ENCODE measurements at regions not wholly inside any gene's neighbourhood (a gene's known extent, or its start where the extent isn't known, plus 50 kb on each side); places are given as distances from the start of the nearest gene placed in this dataset.

- 88 to 90% methylated on average over 3 of the region's 3 CpGs for WGBS, 2 donors
- no peaks in the 10 kb centered on the region for H3K27me3 ChIP-seq
- DNase-seq = no peak
- intact Hi-C loops (cut with DNase I) = no loop called here
- peak overlapping the region in 1 of 3 donors; percentile 24 for H3K27ac ChIP-seq
- no peaks in the 10 kb centered on the region for H3K9me3 ChIP-seq
- peaks cover 8 to 14% of the 10 kb centered on the region in 2 donors for H3K4me1 ChIP-seq
- H3K36me3 ChIP-seq = no peaks in the 10 kb centered on the region
- TF ChIP-seq CTCF (IDR thresholded peaks at IDR 0.05) (no peak), POLR2A (IDR thresholded peaks at IDR 0.05) (no peak)
- no peak overlapping the region for H3K4me3 ChIP-seq (replicated peaks in 1 of 3)
Observed at GRCh38 chr1:58905628-58906221, 121.9 kb upstream of the JUN start.

GRCh38 chr1:58907398-58907797 lies 123.6 kb upstream of the JUN start:
- Histone ChIP-seq H3K9me3 (no peaks in the 10 kb centered on the region), H3K27ac (no peak overlapping the region), H3K4me3 (replicated peaks in 1 of 3) (no peak overlapping the region), H3K36me3 (no peaks in the 10 kb centered on the region), H3K4me1 (peaks cover 8 to 12% of the 10 kb centered on the region in 2 donors), H3K27me3 (no peaks in the 10 kb centered on the region)
- 82 to 89% methylated on average over 3 of the region's 3 CpGs for WGBS, 2 donors
- no peak for DNase-seq
- TF ChIP-seq POLR2A (IDR thresholded peaks at IDR 0.05) = no peak
- no peak for TF ChIP-seq CTCF (IDR thresholded peaks at IDR 0.05)
- intact Hi-C loops (cut with DNase I) = no loop called here

GRCh38 chr1:58908561-58909560 lies 125.0 kb upstream of the JUN start:
- DNase-seq = no peak
- Histone ChIP-seq H3K27me3 (no peaks in the 10 kb centered on the region), H3K9me3 (no peaks in the 10 kb centered on the region), H3K4me3 (replicated peaks in 1 of 3) (no peak overlapping the region), H3K4me1 (peaks cover 0 to 5% of the 10 kb centered on the region in 2 donors), H3K27ac (no peak overlapping the region), H3K36me3 (no peaks in the 10 kb centered on the region)
- TF ChIP-seq CTCF (IDR thresholded peaks at IDR 0.05) = no peak
- no peak for TF ChIP-seq POLR2A (IDR thresholded peaks at IDR 0.05)
- intact Hi-C loops (cut with DNase I) = no loop called here
- 84 to 87% methylated on average over 3 of the region's 3 CpGs for WGBS, 2 donors

GRCh38 chr1:58909914-58910681 lies 126.3 kb upstream of the JUN start:
- Histone ChIP-seq H3K4me3 (replicated peaks in 1 of 3) (no peak overlapping the region), H3K4me1 (no peaks in the 10 kb centered on the region), H3K27ac (no peak overlapping the region), H3K27me3 (no peaks in the 10 kb centered on the region), H3K36me3 (no peaks in the 10 kb centered on the region), H3K9me3 (no peaks in the 10 kb centered on the region)
- TF ChIP-seq POLR2A (IDR thresholded peaks at IDR 0.05) = no peak
- no peak for TF ChIP-seq CTCF (IDR thresholded peaks at IDR 0.05)
- DNase-seq = no peak
- WGBS, 2 donors = 98% methylated on average over 3 of the region's 3 CpGs
- intact Hi-C loops (cut with DNase I) = no loop called here

All from thyroid gland (tissue), 4 donors.